HUES64 (cell line): ENCODE measurements at regions not wholly inside any gene's neighbourhood (a gene's known extent, or its start where the extent isn't known, plus 50 kb on each side); places are given as distances from the start of the nearest gene placed in this dataset.

ENCODE experiments used
- H3K27ac ChIP-seq: 2 replicates; pipeline ENCODE4 v1.7.0; 2013; ENCODE audit warnings: low read depth, low read length, inconsistent platforms
- H3K27me3 ChIP-seq: 2 replicates; pipeline ENCODE4 v1.6.1; 2013; ENCODE audit warnings: mild to moderate bottlenecking, low read length; ENCODE audit not compliant: insufficient read depth
- H3K36me3 ChIP-seq: 2 replicates; pipeline ENCODE4 v1.6.1; 2013; ENCODE audit warnings: mild to moderate bottlenecking, low read length; ENCODE audit not compliant: insufficient read depth
- H3K4me1 ChIP-seq: 2 replicates; pipeline ENCODE4 v1.6.1; 2013; ENCODE audit warnings: mild to moderate bottlenecking, low read length, moderate library complexity; ENCODE audit not compliant: insufficient read depth
- H3K4me3 ChIP-seq: 2 replicates; pipeline ENCODE4 v1.5.1; 2013; ENCODE audit warnings: mild to moderate bottlenecking, low read length, moderate library complexity
- H3K9ac ChIP-seq: 2 replicates; pipeline ENCODE4 v1.6.1; 2013; ENCODE audit warnings: mild to moderate bottlenecking, low read depth, low read length
- H3K9me3 ChIP-seq: 2 replicates; pipeline ENCODE4 v1.6.1; 2013; ENCODE audit warnings: low read depth, low read length; ENCODE audit not compliant: insufficient read depth
- WGBS: fragments of 150-250, 120-280 bp; methylation state at CpG from one replicate; pipeline ENCODE4 v1.1.7; 2013; ENCODE audit warnings: missing lambda C conversion rate; 5-methylcytosine and 5-hydroxymethylcytosine counted together

- H3K4me1 ChIP-seq, result no peaks in the 10 kb centered on the region
- no peaks in the 10 kb centered on the region for H3K36me3 ChIP-seq
- no peaks in the 10 kb centered on the region for H3K27me3 ChIP-seq
- H3K9ac ChIP-seq, result no peak overlapping the region
- WGBS, result 89% methylated on average over 2 of the region's 3 CpGs
- no peak overlapping the region for H3K27ac ChIP-seq
- no peak overlapping the region for H3K4me3 ChIP-seq
- H3K9me3 ChIP-seq, result no peaks in the 10 kb centered on the region
Measured at GRCh38 chr12:74456431-74456830, 81.2 kb upstream of the ATXN7L3B start.

GRCh38 chr12:74468401-74468800 is 69.2 kb upstream of the ATXN7L3B start:
- Histone ChIP-seq H3K27me3 (no peaks in the 10 kb centered on the region), H3K36me3 (no peaks in the 10 kb centered on the region), H3K4me1 (no peaks in the 10 kb centered on the region), H3K4me3 (no peak overlapping the region), H3K9ac (no peak overlapping the region), H3K27ac (no peak overlapping the region), H3K9me3 (no peaks in the 10 kb centered on the region)
- 95% methylated on average over 4 of the region's 4 CpGs for WGBS

GRCh38 chr12:74476234-74476633 is 61.4 kb upstream of the ATXN7L3B start:
- WGBS, result no CpG with 5 or more reads among the region's 1 CpG

GRCh38 chr12:74481078-74481477 is 56.6 kb upstream of the ATXN7L3B start:
- H3K36me3 ChIP-seq, result no peaks in the 10 kb centered on the region
- 97% methylated on average over 2 of the region's 2 CpGs for WGBS
- no peak overlapping the region for H3K4me3 ChIP-seq
- no peak overlapping the region for H3K27ac ChIP-seq
- no peak overlapping the region for H3K9ac ChIP-seq
- no peaks in the 10 kb centered on the region for H3K27me3 ChIP-seq
- no peaks in the 10 kb centered on the region for H3K4me1 ChIP-seq
- no peaks in the 10 kb centered on the region for H3K9me3 ChIP-seq

More at GRCh38 chr12:74476234-74476633, 61.4 kb upstream of the ATXN7L3B start:
- H3K27me3 ChIP-seq, result no peaks in the 10 kb centered on the region
- no peaks in the 10 kb centered on the region for H3K36me3 ChIP-seq
- no peak overlapping the region for H3K27ac ChIP-seq
- no peak overlapping the region for H3K9ac ChIP-seq
- no peak overlapping the region for H3K4me3 ChIP-seq
- H3K9me3 ChIP-seq, result no peaks in the 10 kb centered on the region
- H3K4me1 ChIP-seq, result no peaks in the 10 kb centered on the region

- Histone ChIP-seq H3K27ac (no peak overlapping the region), H3K27me3 (no peaks in the 10 kb centered on the region), H3K4me3 (no peak overlapping the region), H3K9me3 (no peaks in the 10 kb centered on the region), H3K36me3 (no peaks in the 10 kb centered on the region), H3K4me1 (no peaks in the 10 kb centered on the region), H3K9ac (no peak overlapping the region)
Measured at GRCh38 chr12:74482115-74482514, 55.5 kb upstream of the ATXN7L3B start.

GRCh38 chr12:74483057-74483456 is 54.6 kb upstream of the ATXN7L3B start:
- Histone ChIP-seq H3K4me1 (no peaks in the 10 kb centered on the region), H3K9me3 (no peaks in the 10 kb centered on the region), H3K36me3 (no peaks in the 10 kb centered on the region), H3K27me3 (no peaks in the 10 kb centered on the region), H3K27ac (no peak overlapping the region), H3K9ac (no peak overlapping the region), H3K4me3 (no peak overlapping the region)
- WGBS, result 63% methylated on average over 3 of the region's 3 CpGs
